ENCODE measurements at regions not wholly inside any gene's neighbourhood (a gene's known extent, or its start where the extent isn't known, plus 50 kb on each side); places are given as distances from the start of the nearest gene placed in this dataset.

DNA sequence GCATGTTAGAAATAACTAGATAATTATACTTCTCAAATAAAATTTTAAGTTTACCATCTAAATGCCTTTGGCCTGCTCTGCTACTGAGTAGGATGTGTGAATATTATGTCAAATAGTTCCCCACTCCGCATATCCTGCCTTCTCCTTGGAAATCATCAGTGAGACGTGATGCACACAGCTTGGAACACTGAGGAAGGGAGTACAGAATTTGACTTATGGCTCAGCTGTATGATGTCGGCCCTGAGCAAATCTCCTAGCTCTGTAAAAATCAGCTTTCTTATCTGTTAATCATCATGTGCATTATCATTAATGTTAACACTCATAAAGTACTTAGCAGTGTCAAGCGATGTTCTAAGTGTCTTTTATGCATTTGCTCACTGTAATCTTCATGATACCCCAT, 241.0 kb upstream of the ANKRD50 start:
- ChIA-PET CTCF (no interaction called here), POLR2A (ENCODE audit: low non-redundant PET) (no interaction called here)
- no peak overlapping the region for H3K27ac ChIP-seq
- TF ChIP-seq, protein P1, sequence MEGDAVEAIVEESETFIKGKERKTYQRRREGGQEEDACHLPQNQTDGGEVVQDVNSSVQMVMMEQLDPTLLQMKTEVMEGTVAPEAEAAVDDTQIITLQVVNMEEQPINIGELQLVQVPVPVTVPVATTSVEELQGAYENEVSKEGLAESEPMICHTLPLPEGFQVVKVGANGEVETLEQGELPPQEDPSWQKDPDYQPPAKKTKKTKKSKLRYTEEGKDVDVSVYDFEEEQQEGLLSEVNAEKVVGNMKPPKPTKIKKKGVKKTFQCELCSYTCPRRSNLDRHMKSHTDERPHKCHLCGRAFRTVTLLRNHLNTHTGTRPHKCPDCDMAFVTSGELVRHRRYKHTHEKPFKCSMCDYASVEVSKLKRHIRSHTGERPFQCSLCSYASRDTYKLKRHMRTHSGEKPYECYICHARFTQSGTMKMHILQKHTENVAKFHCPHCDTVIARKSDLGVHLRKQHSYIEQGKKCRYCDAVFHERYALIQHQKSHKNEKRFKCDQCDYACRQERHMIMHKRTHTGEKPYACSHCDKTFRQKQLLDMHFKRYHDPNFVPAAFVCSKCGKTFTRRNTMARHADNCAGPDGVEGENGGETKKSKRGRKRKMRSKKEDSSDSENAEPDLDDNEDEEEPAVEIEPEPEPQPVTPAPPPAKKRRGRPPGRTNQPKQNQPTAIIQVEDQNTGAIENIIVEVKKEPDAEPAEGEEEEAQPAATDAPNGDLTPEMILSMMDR (conservative IDR thresholded peaks at IDR 0.05; ENCODE audit: low read depth), result no peak
- no peak for DNase-seq (ENCODE audit: low spot score)

DNA sequence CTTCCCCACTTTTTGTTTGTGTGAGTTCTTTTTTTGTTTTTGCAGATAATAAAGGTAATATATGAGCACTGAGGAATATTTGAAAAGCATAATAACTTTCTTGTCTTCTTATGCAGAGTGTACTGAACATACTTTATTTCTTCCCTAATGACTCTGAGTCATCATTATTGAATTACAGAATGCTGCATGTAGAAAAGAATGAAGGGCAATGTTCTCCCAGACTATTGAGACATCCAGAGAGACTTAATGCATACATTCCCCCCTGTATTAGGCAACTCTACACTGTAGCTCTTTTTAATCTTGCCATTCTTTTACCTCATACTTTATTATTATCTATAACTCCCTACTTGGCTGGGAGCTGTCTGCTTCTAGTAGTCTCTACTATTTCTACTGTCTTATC, 240.5 kb upstream of the ANKRD50 start:
- POLR2A ChIA-PET (ENCODE audit: low non-redundant PET), result no interaction called here
- peak; percentile 42 for DNase-seq (ENCODE audit: low spot score)
- TF ChIP-seq, protein P1 (conservative IDR thresholded peaks at IDR 0.05; ENCODE audit: low read depth), result no peak
- CTCF ChIA-PET, result no interaction called here
- no peak overlapping the region for H3K27ac ChIP-seq

DNA sequence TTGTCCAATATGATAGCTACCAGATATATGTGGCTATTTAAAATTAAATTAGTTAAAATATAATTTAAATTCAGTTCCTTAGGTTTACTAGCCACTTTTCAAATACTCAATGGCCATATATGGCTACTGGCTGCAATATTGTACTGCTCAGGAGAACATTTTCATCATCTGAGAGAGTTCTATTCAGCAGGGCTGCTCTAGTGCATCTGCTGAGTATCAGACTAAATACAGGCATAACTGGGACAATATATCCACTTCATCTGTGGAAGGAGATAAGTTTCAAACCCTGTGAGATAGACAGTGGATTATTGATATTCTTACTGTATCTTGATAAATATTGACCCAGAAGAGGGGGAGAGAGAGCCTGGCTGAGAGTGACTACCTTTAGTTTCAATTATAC, 240.1 kb upstream of the ANKRD50 start:
- TF ChIP-seq, protein P1 (conservative IDR thresholded peaks at IDR 0.05; ENCODE audit: low read depth), result no peak
- no peak overlapping the region for H3K27ac ChIP-seq
- ChIA-PET CTCF (no interaction called here), POLR2A (ENCODE audit: low non-redundant PET) (no interaction called here)
- DNase-seq (ENCODE audit: low spot score), result no peak

DNA sequence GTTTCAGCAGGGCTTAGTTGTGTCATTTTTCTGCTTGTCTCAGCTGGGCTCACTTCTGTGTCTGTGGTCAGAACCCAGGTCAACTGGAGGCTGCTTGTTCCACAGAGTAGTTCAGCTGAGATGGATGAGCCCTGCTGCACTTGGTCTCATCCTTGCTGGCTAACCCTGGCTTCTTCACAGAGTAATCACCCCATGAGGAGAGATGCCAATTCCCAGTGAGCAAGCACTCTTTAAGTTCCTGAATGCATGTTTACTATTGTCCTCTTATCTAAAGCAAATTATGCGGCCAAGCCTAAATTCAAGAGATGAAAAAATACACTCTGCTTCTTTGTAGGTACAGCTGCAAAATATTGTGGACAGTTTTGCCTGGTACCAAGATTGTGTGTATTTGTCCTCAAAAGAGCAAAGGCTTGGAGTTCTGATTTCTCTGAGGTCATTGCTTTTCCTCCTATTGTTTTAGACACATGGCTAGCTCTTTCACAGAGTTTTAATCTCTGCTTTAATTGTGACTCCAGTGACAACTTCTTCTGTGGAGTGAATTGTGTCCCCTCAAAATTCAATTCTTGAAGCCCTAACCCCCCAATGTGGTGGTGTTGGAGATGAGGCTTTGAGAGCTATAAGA, 236.6 kb upstream of the ANKRD50 start:
- DNase-seq (ENCODE audit: low spot score), result no peak
- H3K27ac ChIP-seq, result no peak overlapping the region
- TF ChIP-seq, protein P1 (conservative IDR thresholded peaks at IDR 0.05; ENCODE audit: low read depth), result no peak
- ChIA-PET POLR2A (ENCODE audit: low non-redundant PET) (no interaction called here), CTCF (no interaction called here)

DNA sequence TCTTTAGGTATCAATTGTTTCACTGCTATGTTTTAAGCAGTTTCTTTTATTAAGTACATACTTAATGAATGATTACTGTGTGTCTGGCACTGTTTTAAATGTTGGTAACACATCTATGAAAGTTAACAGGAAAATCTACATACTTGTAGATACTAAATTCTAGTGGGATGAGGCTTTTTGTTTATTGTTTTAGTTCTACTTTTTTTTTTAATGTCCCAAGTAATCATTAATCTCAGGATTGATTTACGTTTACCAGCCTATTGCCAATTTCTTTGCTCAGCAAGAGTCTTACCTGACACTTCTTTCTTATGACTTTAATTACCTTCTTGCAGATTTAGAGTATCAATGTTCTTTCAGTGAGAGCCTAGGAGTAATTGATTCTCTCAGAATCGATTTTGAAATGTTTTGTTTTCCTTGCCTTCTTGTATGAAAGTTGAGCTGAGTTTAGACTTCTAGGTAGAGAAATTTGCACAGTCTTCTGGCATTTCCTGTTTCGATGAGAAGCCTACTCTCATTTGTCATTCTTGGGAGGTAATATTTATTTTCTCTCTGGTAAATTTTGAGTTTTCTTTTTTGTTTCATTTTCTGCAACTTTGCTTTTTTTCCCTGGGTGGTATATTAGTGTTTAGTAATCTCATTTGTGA, 235.2 kb upstream of the ANKRD50 start:
- H3K27ac ChIP-seq, result no peak overlapping the region
- ChIA-PET POLR2A (ENCODE audit: low non-redundant PET) (no interaction called here), CTCF (interaction anchor here (0.5 kb wide), 1 partner anchor 187 kb away, joined by 5 read pairs; no protein-coding TSS in a partner anchor)
- DNase-seq (ENCODE audit: low spot score), result no peak
- TF ChIP-seq, protein P1 (conservative IDR thresholded peaks at IDR 0.05; ENCODE audit: low read depth), result no peak

DNA sequence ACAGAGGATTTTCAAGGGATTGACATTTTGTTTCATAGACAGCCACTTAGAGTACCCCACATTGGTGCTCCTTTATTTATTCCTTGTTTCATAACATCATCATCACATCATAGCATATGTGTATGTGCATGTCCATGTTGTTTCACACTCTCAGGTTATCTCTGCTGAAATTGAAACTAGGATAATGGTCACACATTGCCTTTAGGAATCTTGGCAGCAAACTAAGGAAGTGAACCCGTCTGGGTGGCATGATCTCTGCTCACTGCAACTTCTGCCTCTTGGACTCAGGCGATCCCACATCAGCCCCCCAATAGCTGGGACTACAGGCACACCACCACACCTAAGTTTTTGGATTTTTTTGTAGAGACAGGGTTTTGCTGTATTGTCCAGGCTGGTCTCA, 234.2 kb upstream of the ANKRD50 start:
- ChIA-PET POLR2A (ENCODE audit: low non-redundant PET) (no interaction called here), CTCF (no interaction called here)
- no peak for DNase-seq (ENCODE audit: low spot score)
- TF ChIP-seq, protein P1 (conservative IDR thresholded peaks at IDR 0.05; ENCODE audit: low read depth), result no peak
- no peak overlapping the region for H3K27ac ChIP-seq

All from RWPE1 (cell line).